IMR-90 (cell line): ENCODE measurements at regions not wholly inside any gene's neighbourhood (a gene's known extent, or its start where the extent isn't known, plus 50 kb on each side); places are given as distances from the start of the nearest gene placed in this dataset.

ENCODE experiments used
- ATAC-seq: fragments of 200-7000 bp; cut with Tn5 transposase; 2 replicates; pipeline ENCODE4 v1.9.1; 2020; ENCODE audit warnings: low read depth, mild to moderate bottlenecking, moderate library complexity
- BruUV-seq: library from RNA; stranded (reverse); fragments of 400-500 nt; replicated peaks from 2 replicates; lab custom pipeline; 2021; lab: Mats Ljungman, UMichigan
- CTCF ChIA-PET: fragments of 300-600 bp; formaldehyde crosslinking; extraction: SDS; loops from one replicate; lab custom pipeline; 2021; ENCODE audit warnings: antibody characterized with exemption; lab: Yijun Ruan, JAX
- POLR2A ChIA-PET: fragments of 300-600 bp; sonication (Branson Sonifier 250); formaldehyde crosslinking; loops from one replicate; lab custom pipeline; 2022; ENCODE audit warnings: antibody characterized with exemption; ENCODE audit not compliant: unreplicated experiment; lab: Charles Lee
- DNase-seq: peaks from one replicate; pipeline ENCODE4 v3.0.0; 2013
- H2AFZ ChIP-seq: replicated peaks from 2 replicates; pipeline ENCODE3; 2013; ENCODE audit warnings: low read length, mild to moderate bottlenecking; ENCODE audit not compliant: poor library complexity
- H2AK5ac ChIP-seq: 2 replicates; pipeline ENCODE4 v1.6.1; 2013; ENCODE audit warnings: low read depth, low read length, inconsistent platforms
- H2AK9ac ChIP-seq: replicated peaks from 2 replicates; pipeline ENCODE3; 2013; ENCODE audit warnings: mild to moderate bottlenecking, low read depth, low read length, moderate library complexity; ENCODE audit not compliant: poor library complexity
- H2BK120ac ChIP-seq: 2 replicates; pipeline ENCODE4 v1.6.1; 2013; ENCODE audit warnings: low read depth, low read length, inconsistent platforms
- H2BK15ac ChIP-seq: 3 replicates; pipeline ENCODE4 v1.6.1; 2013; ENCODE audit warnings: low read depth, low read length, inconsistent platforms
- H2BK20ac ChIP-seq: 2 replicates; pipeline ENCODE4 v1.6.1; 2013; ENCODE audit warnings: low read depth, mild to moderate bottlenecking, inconsistent platforms, low read length, moderate library complexity
- H2BK5ac ChIP-seq: 2 replicates; pipeline ENCODE4 v1.6.1; 2013; ENCODE audit warnings: mild to moderate bottlenecking, low read depth, low read length, inconsistent platforms; ENCODE audit not compliant: poor library complexity, severe bottlenecking
- H3K14ac ChIP-seq: replicated peaks from 2 replicates; pipeline ENCODE4 v1.6.1; 2013; ENCODE audit warnings: low read depth, low read length, inconsistent platforms
- H3K18ac ChIP-seq: 2 replicates; pipeline ENCODE4 v1.6.1; 2013; ENCODE audit warnings: low read depth, low read length, control low read depth
- H3K23ac ChIP-seq: 2 replicates; pipeline ENCODE4 v1.6.1; 2013; ENCODE audit warnings: low read depth, low read length, inconsistent platforms
- H3K27ac ChIP-seq: 2 replicates; pipeline ENCODE4 v1.5.1; 2013; ENCODE audit warnings: mild to moderate bottlenecking, control low read depth, low read length; ENCODE audit not compliant: insufficient read depth
- H3K27me3 ChIP-seq: 2 replicates; pipeline ENCODE4 v1.6.1; 2013; ENCODE audit warnings: low read length; ENCODE audit not compliant: control insufficient read depth, insufficient read depth
- H3K36me3 ChIP-seq: 2 replicates; pipeline ENCODE4 v1.6.1; 2013; ENCODE audit warnings: low read length, mixed read lengths; ENCODE audit not compliant: control insufficient read depth, insufficient read depth
- H3K4ac ChIP-seq: 2 replicates; pipeline ENCODE4 v1.6.1; 2013; ENCODE audit warnings: low read depth, low read length, inconsistent platforms
- H3K4me1 ChIP-seq: 2 replicates; pipeline ENCODE4 v1.6.1; 2013; ENCODE audit warnings: low read length, mixed read lengths; ENCODE audit not compliant: control insufficient read depth, insufficient read depth
- H3K4me2 ChIP-seq: 2 replicates; pipeline ENCODE4 v1.6.1; 2013; ENCODE audit warnings: low read depth, mild to moderate bottlenecking, control low read depth, low read length, moderate library complexity
- H3K4me3 ChIP-seq: 2 replicates; pipeline ENCODE4 v1.5.1; 2013; ENCODE audit warnings: low read depth, mild to moderate bottlenecking, control low read depth, low read length, moderate library complexity; ENCODE audit not compliant: insufficient read depth
- H3K56ac ChIP-seq: 2 replicates; pipeline ENCODE4 v1.6.1; 2013; ENCODE audit warnings: low read length, inconsistent platforms; ENCODE audit not compliant: insufficient read depth; ENCODE audit errors: extremely low read depth
- H3K79me1 ChIP-seq, 2 experiments: 2 replicates each; pipeline ENCODE4 v1.6.1; 2013; ENCODE audit warnings: low read length in 2 of 2, inconsistent platforms in 1 of 2, low read depth in 1 of 2
- H3K9ac ChIP-seq: 2 replicates; pipeline ENCODE4 v1.6.1; 2013; ENCODE audit warnings: low read depth, low read length, control low read depth
- H3K9me1 ChIP-seq: 2 replicates; pipeline ENCODE4 v1.6.1; 2013; ENCODE audit warnings: low read length, inconsistent platforms; ENCODE audit not compliant: insufficient read depth
- H3K9me3 ChIP-seq: 2 replicates; pipeline ENCODE4 v1.6.1; 2013; ENCODE audit warnings: low read length; ENCODE audit not compliant: control insufficient read depth, insufficient read depth
- H4K20me1 ChIP-seq: 2 replicates; pipeline ENCODE4 v1.6.1; 2013; ENCODE audit warnings: low read length, inconsistent platforms; ENCODE audit not compliant: insufficient read depth
- H4K5ac ChIP-seq: 2 replicates; pipeline ENCODE4 v1.6.1; 2013; ENCODE audit warnings: mild to moderate bottlenecking, low read depth, low read length, control low read depth
- H4K8ac ChIP-seq, 2 experiments: 2 replicates each; pipeline ENCODE4 v1.6.1; 2013; ENCODE audit warnings: low read depth in 2 of 2, low read length in 2 of 2, control low read depth in 1 of 2, inconsistent platforms in 1 of 2
- H4K91ac ChIP-seq: 2 replicates; pipeline ENCODE4 v1.6.1; 2013; ENCODE audit warnings: low read depth, low read length, inconsistent platforms; ENCODE audit not compliant: insufficient read depth
- CHD1 ChIP-seq: IDR thresholded peaks from 2 replicates; pipeline ENCODE4 v1.6.1; 2012; ENCODE audit warnings: low read depth, low read length, improper control_type of control experiment
- NFE2L2 ChIP-seq: fragments of 150-350 bp; IDR thresholded peaks from 2 replicates; pipeline ENCODE4 v1.6.1; 2016; ENCODE audit warnings: low read depth, mild to moderate bottlenecking, low read length
- RFX5 ChIP-seq: IDR thresholded peaks from 2 replicates; pipeline ENCODE4 v1.8.0; 2012; ENCODE audit warnings: low read depth, mild to moderate bottlenecking, low read length, moderate library complexity
- WGBS, 2 experiments: methylation state at CpG; one replicate each; pipeline versions ENCODE4 v1.1.5 to v1.1.7; 2013; ENCODE audit warnings: missing lambda C conversion rate in 2 of 2; ENCODE audit not compliant: insufficient read length in 1 of 2; ENCODE audit errors: extremely low coverage in 2 of 2; 5-methylcytosine and 5-hydroxymethylcytosine counted together
- dilution Hi-C: fragments of 300-500 bp; cut with HindIII; formaldehyde crosslinking; loops from one replicate; pipeline ENCODE4 v1.14.3; 2018; ENCODE audit warnings: low sequenced_read_pairs; ENCODE audit not compliant: unreplicated experiment
- in situ Hi-C: fragments of 300-500 bp; cut with MboI; formaldehyde crosslinking; loops from 3 replicates; pipeline ENCODE4 v1.14.3; 2019; ENCODE audit warnings: low sequenced_read_pairs, inconsistent platforms, mixed read lengths
- intact Hi-C: fragments of 100-400 bp; cut with micrococcal nuclease; formaldehyde crosslinking; loops from 2 replicates; pipeline ENCODE4 v1.10.0; 2022

GRCh38 chr9:88059469-88059868 is 78.8 kb downstream of the SPATA31C2 start:
- dilution Hi-C loops = no loop called here
- intact Hi-C loops = no loop called here
- POLR2A ChIA-PET = no interaction called here
- Histone ChIP-seq H3K79me1 (no peaks in the 10 kb centered on the region), H2BK5ac (no peak overlapping the region), H3K4ac (no peak overlapping the region), H3K27me3 (no peaks in the 10 kb centered on the region; the same call in none of the 2 replicates), H3K9me1 (no peaks in the 10 kb centered on the region), H2AFZ (no peak overlapping the region), H3K27ac (no peak overlapping the region), H2AK9ac (no peak overlapping the region), H4K8ac (no peak overlapping the region), H3K18ac (no peak overlapping the region), H3K4me2 (no peak overlapping the region), H3K4me3 (no peak overlapping the region), H3K14ac (no peak overlapping the region), H3K36me3 (no peaks in the 10 kb centered on the region), H4K91ac (no peak overlapping the region), H2BK120ac (no peak overlapping the region), H3K23ac (no peak overlapping the region), H3K9me3 (no peaks in the 10 kb centered on the region), H2BK15ac (no peak overlapping the region), H3K56ac (no peak overlapping the region), H2BK20ac (no peak overlapping the region), H2AK5ac (no peak overlapping the region), H4K20me1 (no peaks in the 10 kb centered on the region), H3K4me1 (no peaks in the 10 kb centered on the region), H3K9ac (no peak overlapping the region), H4K5ac (no peak overlapping the region)
- TF ChIP-seq CHD1 (no peak), RFX5 (no peak), NFE2L2 (no peak)
- in situ Hi-C loops = no loop called here
- no peak for DNase-seq
- CTCF ChIA-PET = interaction anchor here (0.6 kb wide), 2 partner anchors 221 to 411 kb away, joined by 3 to 4 read pairs; no protein-coding TSS in a partner anchor
- 80% methylated on average over 1 of the region's 3 CpGs; no CpG with 5 or more reads in 1 of the 2 experiments for WGBS, 2 experiments
- BruUV-seq = no TSS peak
- ATAC-seq = no peak
